Mucosa of gallbladder (tissue), 1 donor: ENCODE measurements at regions not wholly inside any gene's neighbourhood (a gene's known extent, or its start where the extent isn't known, plus 50 kb on each side); places are given as distances from the start of the nearest gene placed in this dataset.
"Not testable (repeated sequence)": the region's sequence is repeated elsewhere in the genome, so short reads cannot be mapped to it uniquely, and the experiment has no call there.

Experiments
- DNase-seq: peaks from one replicate; pipeline ENCODE4 v3.0.0-alpha.2; 2020; ENCODE audit warnings: low spot score
- donor health status: DM: no; HTN: no; CAD: no.

DNA sequence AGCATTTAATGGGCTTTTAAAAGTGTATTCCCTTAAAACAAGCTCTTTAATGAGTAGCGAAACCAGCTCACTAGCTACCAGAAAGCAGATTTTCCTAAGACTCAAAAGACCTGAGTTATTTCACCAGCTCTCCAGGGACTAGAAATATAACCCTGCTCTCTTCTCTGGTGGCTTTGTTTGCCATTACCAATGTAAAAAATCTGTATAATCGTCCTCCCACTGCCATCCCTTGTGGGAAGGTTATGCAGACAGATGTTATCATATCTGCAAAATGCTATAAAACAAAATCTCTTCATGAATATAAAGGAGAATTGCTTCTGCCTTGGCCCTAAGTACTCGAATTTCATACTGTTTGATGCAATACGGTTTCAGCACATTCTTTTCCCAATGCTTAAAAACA lies 335.2 kb downstream of the NUP35 start:
- DNase-seq = no peak

DNA sequence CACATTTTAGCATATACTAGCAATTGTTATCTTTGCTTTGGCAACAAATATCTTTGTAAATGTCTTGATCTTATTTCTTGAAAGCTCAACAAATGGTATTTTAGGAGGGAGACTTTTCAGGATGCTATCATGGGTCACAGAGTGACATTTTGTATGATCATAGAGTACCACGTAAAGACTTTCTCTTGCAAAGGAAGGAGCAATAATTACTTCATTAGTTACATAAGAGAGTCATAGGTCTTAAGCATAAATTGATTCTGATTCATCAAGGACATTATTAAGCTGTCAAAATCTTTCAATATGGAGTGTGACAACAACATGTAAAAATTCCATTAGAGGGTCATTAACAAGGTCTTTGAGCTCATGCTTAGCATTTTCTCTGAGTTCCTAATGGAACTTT lies 339.6 kb downstream of the NUP35 start:
- DNase-seq = no peak

GRCh38 chr2:183465048-183465447 lies 340.8 kb downstream of the NUP35 start:
- DNase-seq = no peak

GRCh38 chr2:183474912-183475695 lies 350.9 kb downstream of the NUP35 start:
- DNase-seq = no peak

GRCh38 chr2:183476490-183476889 lies 352.2 kb downstream of the NUP35 start:
- DNase-seq = no peak

GRCh38 chr2:183477296-183477695 lies 353.1 kb downstream of the NUP35 start:
- DNase-seq = no peak

DNA sequence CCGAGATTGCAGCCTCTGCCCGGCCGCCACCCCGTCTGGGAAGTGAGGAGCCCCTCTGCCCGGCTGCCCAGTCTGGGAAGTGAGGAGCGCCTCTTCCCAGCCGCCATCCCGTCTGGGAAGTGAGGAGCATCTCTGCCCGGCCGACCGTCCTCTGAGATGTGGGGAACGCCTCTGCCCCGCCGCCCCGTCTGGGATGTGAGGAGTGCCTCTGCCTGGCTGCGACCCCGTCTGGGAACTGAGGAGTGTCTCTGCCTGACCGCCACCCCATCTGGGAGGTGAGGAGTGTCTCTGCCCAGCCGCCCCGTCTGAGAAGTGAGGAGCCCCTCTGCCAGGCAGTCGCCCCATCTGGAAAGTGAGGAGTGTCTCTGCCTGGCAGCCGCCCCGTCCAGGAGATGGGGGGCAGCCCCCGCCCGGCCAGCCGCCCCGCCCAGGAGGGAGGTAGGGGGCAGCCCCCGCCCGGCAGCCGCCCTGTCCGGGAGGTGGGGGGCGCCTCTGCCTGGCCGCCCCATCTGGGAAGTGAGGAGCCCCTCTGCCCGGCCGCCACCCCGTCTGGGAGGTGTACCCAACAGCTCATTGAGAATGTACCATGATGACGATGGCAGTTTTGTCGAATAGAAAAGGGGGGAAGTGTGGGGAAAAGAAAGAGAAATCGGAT lies 354.8 kb downstream of the NUP35 start:
- DNase-seq = not testable (repeated sequence)

GRCh38 chr2:183487326-183487725 lies 363.1 kb downstream of the NUP35 start:
- DNase-seq = no peak

GRCh38 chr2:183488421-183488820 lies 364.2 kb downstream of the NUP35 start:
- no peak for DNase-seq

DNA sequence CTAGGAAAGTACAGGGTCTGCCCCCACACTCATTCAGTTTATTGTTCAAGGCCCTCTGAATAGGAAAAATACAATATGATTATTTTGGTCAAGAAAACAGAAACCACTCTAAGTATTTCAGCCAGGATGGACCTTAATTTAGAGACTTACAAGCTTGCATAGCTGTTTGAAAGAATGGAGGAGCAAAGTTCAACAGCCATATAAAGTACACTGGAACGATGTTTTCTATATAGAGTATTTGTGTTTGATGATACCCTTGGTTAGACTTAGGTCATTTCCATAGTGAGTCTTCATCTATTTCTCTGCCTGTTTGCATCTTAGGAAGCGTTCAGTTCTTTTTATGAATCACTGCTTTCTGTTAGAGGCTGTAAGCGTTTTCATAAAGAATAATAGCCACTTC lies 366.2 kb downstream of the NUP35 start:
- no peak for DNase-seq

DNA sequence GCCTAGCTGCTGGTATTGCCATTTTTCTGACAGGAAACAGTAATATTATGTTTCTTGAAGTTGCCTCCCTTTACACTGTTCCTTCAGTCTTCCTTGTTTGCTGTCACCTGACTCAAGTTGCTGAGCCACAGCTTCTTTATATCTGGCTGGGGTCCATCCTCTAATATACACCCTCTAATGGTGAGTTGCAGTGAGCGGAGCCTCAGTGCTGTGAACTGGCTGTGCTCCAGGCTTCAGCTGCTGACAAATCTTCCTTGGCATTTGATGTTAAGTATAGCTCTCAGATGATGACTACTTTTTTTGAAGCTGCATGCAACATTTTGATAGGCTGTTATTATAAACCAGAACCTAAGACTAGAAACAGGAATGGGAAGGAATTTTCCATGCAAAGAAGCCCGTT lies 366.7 kb downstream of the NUP35 start:
- no peak for DNase-seq

- no peak for DNase-seq
Measured at GRCh38 chr2:183493040-183493439, 368.8 kb downstream of the NUP35 start.

GRCh38 chr2:183495079-183495478 lies 370.8 kb downstream of the NUP35 start:
- no peak for DNase-seq

- no peak for DNase-seq
Measured at GRCh38 chr2:183495589-183496267, 371.5 kb downstream of the NUP35 start.

DNA sequence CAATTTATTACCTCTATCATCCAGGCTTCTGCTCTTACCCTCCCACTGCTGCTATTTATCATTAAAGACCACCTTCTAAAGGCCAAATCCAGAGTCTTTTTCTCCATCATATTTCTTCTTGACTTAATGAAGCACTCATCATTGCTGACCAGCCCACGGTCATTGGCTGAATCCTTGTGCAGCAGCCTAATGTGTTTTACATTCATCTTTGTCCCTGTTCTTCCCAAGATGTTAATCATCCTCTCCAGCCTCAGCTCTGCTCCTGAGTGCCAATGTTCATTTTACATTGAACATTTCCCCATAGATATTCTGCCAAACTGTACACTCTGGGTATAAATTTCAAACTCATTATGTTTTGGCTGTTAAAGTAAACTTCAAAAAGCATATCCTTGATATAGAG lies 373.6 kb downstream of the NUP35 start:
- DNase-seq = no peak

- DNase-seq = no peak
Measured at GRCh38 chr2:183505911-183506310, 381.7 kb downstream of the NUP35 start.

- DNase-seq = no peak
Measured at GRCh38 chr2:183511154-183511553, 386.9 kb downstream of the NUP35 start.

GRCh38 chr2:183519371-183520056 lies 395.3 kb downstream of the NUP35 start:
- DNase-seq = no peak

GRCh38 chr2:183521911-183522310 lies 397.7 kb downstream of the NUP35 start:
- no peak for DNase-seq

- no peak for DNase-seq
Measured at GRCh38 chr2:183522489-183523266, 398.4 kb downstream of the NUP35 start.

DNA sequence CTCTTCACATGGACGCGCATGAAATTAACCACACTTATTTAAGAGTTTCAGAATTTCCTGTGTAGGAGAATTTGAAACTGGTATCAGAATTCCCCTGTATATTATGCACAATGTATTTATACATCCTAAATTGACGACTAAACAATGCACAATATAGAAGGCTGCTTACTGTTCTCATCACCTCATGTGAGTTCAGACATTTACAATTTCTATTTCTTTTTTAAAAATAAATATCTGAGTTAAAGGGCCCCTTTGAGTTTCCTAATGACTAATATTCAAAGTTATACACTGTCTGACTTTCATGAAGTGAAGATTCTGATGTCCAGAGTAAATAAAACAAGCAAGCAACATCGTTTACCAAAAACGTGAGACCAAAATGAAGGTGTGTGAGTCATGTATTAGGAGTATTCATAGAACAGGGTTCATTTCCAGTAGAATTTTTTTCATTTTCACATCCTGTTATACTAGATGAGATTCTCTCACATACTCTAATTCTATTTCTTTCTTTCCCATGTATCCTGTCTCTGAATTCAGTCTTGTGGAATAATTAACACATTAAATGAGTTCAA lies 406.2 kb downstream of the NUP35 start:
- DNase-seq = no peak
